Right hindlimb (tissue), 1 donor: ENCODE measurements at regions not wholly inside any gene's neighbourhood (a gene's known extent, or its start where the extent isn't known, plus 50 kb on each side); places are given as distances from the start of the nearest gene placed in this dataset.

Source experiments
- DNase-seq: peaks from one replicate; pipeline ENCODE4 v3.0.0-alpha.2; 2018

GRCh38 chr16:74232806-74233465, 63.7 kb upstream of the PSMD7 start:
- no peak for DNase-seq

DNA sequence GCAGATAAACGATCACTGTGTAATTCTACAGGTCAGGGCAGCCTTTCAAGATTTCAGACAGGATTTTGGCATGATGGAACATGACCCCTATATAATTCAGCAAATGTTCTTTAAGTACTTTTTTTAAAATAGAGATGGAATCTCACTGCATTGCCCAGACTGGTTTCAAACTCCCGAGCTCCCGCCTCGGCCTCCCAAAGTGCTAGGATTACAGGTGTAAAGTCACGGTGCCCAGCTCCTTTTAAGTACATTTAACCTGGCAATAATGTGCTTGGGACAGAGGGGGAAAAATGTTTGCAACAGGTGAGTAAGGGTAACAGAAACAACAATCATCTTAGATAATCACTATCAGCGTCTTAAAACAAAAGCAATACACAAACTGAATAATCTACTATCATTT, 66.5 kb upstream of the PSMD7 start:
- DNase-seq = no peak

DNA sequence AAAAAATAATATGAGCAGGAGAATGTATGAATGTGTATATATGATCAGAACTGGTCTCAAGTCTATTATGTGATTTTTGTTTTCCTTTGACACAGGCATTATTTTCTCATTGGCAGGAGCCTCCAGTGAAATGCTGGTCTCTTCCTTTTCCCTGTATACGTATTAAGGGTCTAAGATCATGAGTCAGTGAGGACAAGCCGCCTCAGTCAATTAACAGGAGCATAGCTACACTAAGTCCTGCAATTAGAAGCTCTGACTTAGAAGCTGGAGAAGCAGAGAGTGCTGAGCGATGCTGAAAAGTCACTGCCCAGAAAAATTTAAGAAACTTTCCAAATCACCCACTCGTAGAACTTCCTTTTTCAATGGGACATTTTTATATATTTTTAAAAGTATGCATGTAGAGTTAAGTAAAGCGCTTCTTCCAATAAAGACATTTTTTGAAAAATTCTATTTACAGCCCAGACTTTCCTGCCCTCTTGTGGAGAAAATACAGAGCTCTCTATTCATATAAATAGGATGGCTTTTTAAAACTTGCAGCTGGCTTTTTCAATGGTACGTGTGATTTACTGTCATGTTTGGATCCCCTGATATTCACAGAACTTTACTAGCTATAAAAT, 70.2 kb upstream of the PSMD7 start:
- no peak for DNase-seq

GRCh38 chr16:74224828-74225612, 71.6 kb upstream of the PSMD7 start:
- DNase-seq = no peak

DNA sequence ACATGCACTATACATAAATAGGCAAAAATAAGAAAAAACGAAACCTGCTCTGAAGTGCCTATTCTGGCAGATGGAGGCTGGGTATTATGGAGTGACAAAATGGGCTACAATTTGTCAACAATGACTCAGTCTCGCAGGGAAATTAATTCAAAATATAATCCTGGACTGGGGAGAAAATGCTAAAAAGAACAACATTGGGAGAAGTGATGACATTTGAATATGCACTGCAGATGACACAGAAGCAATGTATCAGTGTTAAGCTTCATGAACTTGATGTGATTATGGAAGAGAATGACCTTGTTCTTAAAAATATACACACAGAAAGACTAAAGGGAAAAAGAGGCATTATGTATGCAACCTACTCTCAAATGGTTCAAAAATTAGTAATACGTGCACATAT, 74.8 kb upstream of the PSMD7 start:
- DNase-seq = no peak

GRCh38 chr16:74219706-74220105, 76.9 kb upstream of the PSMD7 start:
- no peak for DNase-seq

DNA sequence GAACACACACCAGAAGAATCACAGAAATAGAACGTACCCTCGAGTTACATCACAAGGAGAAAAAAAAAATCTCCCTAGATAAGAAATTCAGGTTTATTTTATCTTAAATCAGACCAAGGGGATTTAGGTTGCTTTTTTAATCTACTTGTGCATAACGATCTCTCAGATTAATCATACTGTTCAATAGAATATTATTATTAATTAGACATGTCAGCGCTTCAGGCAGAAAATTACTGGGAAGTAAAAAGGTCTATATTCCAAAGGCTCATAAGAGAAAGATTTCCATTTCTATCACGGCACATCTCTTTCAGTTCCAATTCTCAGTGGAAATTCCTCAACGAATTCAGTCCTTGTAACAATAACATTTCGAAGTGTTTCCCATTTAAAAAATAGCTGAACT, 77.7 kb upstream of the PSMD7 start:
- DNase-seq = no peak

DNA sequence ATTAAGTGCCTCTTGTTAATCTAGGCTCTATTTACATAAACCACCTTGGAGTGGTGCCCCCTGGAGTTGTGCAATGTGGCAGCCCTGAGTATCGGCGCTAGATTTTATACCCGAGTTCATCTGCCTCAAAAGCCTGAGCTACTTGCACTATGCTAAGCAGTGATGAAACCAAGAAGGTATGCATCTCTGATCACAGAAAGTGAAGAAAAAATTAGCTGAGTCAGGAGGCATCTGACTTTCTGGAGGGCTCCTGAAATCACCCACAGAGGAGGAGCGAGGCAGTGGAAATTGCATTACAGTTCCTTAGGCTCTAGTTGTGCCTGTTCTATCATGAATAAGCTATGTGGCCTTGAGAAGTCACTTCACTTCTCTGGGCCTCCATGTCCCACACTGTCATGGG, 80.3 kb upstream of the PSMD7 start:
- no peak for DNase-seq

- DNase-seq = no peak
These were observed 81.4 kb upstream of the PSMD7 start for GRCh38 chr16:74215249-74215648.

- DNase-seq = no peak
These were observed 83.2 kb upstream of the PSMD7 start for GRCh38 chr16:74213372-74213771.

DNA sequence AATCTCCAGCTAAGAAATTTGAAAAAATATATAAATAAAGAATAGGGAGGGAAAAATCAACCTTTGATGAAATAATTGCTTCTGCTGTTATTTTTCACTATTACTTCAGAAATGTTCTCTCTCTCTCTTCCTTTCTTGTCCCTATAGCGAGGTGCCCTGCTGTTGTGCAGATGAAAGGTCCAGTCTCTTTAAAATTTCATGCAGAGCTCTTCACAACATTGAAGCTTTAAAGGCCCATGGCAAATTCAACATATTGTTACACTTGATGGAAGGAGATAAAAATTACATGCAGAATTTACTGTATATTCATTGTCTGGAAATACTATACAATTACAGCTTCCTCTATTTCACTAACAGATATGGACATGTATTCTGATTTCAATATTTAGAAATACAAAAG, 86.4 kb upstream of the PSMD7 start:
- DNase-seq = no peak

DNA sequence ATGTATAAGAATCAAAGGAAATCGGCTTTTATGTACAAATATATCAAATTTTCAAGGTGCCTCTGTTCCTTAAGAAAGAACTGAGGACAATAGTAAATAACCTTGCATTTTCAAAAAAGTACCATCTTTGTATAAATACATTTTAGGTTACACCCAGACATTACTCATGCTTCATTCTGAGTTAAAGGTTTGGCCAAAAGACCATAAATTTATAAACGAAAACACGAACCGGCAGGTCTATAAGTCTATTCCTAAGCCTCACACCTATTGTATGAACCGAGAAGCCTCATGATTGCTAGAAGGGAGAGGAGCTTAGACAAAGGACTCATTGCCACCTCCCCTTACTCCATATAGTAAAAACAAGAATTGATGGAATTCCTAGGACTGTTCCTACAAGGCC, 94.6 kb upstream of the PSMD7 start:
- no peak for DNase-seq

- no peak for DNase-seq
These were observed 95.0 kb upstream of the PSMD7 start for GRCh38 chr16:74201576-74201975.

GRCh38 chr16:74200921-74201320, 95.7 kb upstream of the PSMD7 start:
- DNase-seq = no peak

- no peak for DNase-seq
These were observed 96.8 kb upstream of the PSMD7 start for GRCh38 chr16:74199842-74200124.

- DNase-seq = no peak
These were observed 97.4 kb upstream of the PSMD7 start for GRCh38 chr16:74199066-74199841.

DNA sequence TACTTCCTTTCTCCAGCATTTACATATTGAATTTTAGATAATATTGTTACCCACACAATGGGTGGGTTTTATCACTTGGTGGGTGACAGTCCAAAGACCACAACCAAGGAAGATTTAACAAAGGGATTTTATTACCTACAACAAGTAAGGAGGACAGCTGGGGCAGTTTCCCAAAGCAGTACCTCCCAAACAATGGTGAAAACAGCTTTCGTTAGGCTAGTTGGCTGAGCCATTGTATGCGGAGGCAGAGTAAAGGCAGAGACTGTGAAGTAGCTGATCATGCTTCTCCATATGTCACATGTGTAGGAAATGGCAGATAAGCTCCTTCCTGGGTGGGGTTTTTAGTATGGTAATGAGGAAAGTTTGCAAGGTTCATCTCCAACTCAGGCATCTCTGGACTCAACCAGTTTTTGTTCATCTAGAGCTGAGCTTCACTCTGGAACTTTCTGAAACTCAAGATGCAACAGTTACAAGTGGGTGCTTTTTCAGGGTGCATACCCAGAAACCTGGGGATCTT, 104.3 kb upstream of the PSMD7 start:
- no peak for DNase-seq

DNA sequence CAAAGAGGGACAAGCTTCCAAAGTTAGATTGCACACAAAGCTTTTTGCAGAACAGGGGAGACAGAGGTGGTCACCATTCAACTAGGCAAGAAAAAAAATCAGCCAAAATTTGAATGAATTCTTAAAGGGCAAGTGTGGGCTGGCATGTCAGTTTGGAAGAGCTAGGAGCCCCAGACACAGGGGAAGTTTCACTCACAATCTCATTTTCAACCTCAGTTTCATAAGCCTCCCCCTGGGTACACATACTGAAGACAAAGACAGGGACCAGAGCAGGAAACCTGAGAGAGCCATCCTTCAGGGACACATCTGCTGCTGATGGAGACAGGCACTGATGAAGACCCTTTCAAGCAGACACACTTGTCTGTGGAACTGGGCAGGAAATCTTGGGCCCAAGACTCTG, 106.3 kb upstream of the PSMD7 start:
- DNase-seq = no peak

DNA sequence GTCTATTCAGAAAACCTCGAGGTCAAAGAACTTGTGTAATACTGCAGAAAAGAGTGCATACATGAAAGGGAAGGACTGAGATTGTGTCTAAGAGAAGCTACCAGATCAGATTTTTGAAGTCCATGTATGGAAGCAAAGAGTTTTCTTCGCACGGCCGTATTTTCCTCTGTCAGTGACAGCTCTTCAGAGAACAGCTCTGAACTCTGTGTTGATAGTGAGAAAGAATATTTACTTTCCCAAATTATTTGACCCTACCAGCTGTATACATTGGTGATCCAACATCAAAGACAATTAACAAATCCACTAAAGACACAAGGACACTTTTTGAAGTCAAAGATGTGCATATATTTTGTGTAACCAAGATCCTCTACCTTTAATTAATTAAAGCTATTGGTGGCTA, 107.8 kb upstream of the PSMD7 start:
- no peak for DNase-seq

DNA sequence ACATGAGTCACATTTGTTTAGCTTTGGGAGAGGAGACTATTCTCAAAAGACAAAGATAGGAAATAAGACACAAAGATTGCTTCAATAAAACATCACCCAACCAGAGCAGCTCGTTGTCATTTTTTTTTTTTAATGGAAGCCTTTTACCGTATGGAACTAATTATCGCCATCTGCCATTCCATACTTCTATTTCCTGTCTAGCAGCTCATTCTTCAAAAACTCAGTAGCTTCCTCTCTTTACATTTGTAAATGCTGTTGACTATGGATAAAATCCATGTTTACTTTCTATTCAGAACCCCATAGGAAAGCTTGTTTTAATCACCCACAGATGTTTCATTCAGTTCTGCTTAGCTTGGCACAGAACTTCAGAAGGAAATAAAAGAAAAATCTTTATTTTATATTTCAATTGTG, 110.0 kb upstream of the PSMD7 start:
- no peak for DNase-seq

DNA sequence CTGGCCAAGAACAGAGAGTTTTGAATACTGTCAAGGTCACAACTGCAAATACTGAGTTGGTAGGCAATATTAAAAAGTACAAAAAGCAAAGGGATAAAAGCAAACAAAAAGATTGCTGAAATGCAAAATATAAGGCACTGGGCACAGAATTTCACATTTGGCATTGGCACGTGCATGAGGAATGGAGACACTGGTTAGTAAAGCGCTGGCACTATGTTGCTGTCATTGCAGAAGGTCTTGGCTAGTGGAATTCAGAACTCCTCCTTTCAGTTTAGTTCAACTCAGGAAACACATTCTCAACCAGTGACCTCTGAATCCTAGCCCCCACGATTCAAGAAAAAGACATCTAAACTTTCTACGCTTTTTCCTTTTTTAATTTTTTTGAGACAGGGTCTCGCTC, 111.8 kb upstream of the PSMD7 start:
- no peak for DNase-seq

DNA sequence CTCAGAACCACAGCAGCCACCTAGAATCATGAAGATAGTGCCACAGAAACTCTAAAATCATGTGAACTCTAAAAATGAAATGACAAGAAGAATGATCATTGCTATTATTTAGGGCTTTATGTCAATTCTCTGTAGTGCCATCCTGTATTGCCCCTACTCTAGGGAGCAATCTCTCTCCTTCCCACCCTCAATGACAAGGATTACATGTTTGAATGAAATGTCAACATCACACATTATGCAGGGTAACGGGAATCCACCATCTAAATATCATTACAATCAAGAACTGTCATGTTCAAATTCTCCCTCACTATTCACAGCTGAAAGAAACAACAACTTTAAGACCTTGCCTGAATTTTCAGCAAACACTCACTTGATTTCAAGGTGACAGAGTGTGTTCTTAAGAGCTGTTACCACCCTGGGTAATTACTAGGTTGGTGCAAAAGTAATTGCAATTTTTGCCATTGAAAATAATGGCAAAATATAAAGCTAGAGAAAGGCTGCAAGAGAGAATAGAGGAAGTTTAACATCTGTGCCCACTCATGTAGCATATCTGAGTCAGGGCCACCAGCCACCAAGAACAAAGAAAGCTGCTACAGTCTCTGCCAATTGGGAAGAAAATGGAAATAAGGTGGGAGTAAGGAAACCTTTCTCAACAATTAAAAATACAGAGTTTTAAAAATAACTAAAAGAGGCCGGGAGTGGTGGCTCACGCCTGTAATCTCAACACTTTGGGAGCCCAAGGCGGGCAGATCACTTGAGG, 112.8 kb upstream of the PSMD7 start:
- DNase-seq = no peak
